PC-9 (cell line): ENCODE measurements at regions not wholly inside any gene's neighbourhood (a gene's known extent, or its start where the extent isn't known, plus 50 kb on each side); places are given as distances from the start of the nearest gene placed in this dataset.

Source experiments
- CTCF ChIP-seq: fragments of 200-600 bp; sonication (generic); conservative IDR thresholded peaks from 2 replicates; pipeline ENCODE4 v1.6.1; 2017; ENCODE audit warnings: mixed run types, antibody characterized with exemption, mild to moderate bottlenecking, moderate library complexity
- EZH2 ChIP-seq: fragments of 200-600 bp; sonication (generic); IDR thresholded peaks from 2 replicates; pipeline ENCODE4 v1.8.0; 2017; ENCODE audit warnings: antibody characterized with exemption, low read depth

- TF ChIP-seq CTCF, result no peak
- TF ChIP-seq EZH2, result no peak
Observed at GRCh38 chrX:137479386-137479785, 86.5 kb upstream of the ZIC3 start.
